ENCODE measurements at regions not wholly inside any gene's neighbourhood (a gene's known extent, or its start where the extent isn't known, plus 50 kb on each side); places are given as distances from the start of the nearest gene placed in this dataset.
"Not testable (repeated sequence)": the region's sequence is repeated elsewhere in the genome, so short reads cannot be mapped to it uniquely, and the experiment has no call there.

DNA sequence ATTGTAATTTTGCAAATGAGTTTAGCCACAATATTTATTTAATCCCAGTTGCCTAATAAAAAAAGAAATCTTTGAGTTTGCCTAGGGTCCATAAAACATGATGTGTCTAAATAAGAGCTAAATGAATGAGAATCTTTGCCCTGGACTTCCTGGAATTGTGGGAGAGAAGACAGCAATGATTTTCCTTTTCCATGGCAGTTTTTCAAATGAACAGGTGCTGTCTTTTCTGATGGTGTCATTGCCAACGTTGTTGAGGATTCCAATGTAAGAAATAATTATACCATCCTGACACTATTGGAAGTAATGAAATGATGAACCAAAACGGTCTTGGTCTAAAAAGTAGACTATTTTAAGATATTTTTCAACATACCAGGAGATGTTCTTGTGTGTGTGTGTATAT lies 984.7 kb upstream of the CELF2 start:
- no peak for DNase-seq

DNA sequence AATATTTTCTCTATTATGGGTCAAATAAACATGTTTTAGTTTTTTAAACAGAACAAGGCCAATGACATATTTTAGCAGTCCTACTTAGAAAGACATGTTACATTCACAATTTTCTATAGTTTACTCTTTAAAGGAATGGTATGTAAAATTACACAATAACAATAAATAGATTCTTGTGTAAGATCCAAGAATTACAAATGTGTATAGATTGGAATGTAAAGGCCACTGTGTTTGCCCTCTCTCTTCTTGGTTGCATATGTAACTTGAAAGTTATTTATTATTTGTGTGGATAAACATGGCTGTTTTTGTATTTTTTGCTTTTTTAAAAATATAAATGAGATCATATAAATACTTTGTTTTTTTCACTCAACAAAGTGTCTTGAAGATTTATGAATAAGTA lies 979.3 kb upstream of the CELF2 start:
- DNase-seq: no peak

DNA sequence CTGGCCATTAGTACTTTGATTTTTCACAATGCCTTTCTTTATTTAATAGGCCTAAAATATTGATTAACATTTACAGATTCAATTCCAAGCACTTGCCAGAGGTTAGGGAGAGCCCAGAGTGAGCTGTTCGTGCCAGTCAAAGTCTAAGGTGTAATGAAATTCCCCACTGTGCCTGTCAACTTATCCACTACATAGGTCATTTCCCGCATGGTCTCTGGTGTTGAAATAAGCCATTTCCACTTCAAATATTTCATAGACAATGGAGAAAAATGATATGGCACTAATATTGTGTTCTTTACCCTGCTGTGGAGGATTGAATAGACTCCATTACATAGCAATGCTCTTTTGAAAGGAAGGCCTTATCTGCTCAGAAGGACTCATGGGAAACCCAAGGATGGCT lies 978.1 kb upstream of the CELF2 start:
- DNase-seq: no peak

DNA sequence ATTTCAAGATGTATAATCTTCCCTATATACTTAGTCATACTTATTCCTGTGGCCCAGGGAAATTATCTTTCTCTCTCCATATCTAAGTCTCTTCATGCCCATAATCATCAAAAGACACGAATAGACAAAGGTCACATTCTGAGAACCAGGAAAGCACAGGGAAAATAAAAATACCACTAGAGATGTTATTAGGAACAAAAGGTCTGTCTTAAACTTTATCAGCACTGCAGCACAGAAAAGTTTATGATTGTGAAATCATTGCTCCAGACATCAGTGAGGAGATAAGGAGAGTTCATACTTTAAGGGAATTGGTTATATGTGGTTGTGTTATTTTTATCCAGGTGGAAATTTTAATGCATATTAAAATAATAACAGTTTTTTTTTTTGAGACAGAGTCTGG lies 974.6 kb upstream of the CELF2 start:
- DNase-seq: no peak

DNA sequence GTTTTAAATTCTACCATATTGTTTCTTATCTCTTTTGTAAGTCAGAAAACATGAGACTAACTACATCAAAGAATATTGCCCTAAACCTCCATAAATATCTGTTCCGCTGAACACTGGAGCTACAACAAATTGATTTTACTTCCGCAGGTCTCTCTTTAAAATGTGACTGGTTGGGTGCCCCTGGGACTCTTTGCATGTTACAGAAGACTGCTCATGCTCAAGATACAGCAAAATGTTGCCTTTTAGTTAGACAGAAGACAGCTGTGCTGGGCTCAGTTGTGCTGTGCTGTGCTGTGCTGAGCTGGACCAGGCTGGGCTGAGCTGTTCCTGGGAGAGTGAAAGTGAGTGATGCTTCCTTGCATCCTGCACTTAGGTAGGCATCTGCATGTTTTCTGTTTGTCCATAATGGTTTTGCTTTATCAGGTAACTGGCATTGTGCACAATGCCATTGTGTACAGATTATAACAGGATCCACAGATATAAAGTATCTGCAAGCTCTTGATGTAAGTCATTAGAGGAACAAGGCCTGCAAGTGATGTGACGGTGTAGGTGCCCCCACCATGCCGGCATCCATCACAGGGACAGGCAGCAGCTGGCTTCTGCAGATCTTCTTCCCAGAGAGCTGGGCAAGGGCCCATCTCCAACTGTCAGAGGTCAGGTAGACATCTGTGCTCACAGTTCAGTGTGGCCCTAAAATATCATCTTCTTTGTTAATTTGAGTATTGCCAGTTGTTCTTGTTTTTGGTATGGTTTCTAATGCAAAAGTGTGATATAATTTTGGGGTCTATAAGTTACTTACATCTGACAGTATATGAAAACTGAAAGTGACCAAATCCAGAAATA lies 972.5 kb upstream of the CELF2 start:
- DNase-seq: no peak

DNA sequence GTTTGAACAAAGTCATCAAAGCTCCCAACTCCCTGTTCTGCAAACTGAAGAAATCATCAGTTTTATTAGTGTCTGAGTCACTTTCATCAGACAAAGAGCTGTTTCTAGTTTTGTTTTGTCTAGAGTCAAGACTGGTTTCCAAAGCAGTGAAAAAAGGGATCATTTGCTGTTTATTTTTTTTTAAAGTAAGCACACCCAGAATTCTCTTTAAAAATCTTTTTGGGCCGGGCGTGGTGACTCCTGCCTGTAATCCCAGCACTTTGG lies 972.0 kb upstream of the CELF2 start:
- DNase-seq: no peak

DNA sequence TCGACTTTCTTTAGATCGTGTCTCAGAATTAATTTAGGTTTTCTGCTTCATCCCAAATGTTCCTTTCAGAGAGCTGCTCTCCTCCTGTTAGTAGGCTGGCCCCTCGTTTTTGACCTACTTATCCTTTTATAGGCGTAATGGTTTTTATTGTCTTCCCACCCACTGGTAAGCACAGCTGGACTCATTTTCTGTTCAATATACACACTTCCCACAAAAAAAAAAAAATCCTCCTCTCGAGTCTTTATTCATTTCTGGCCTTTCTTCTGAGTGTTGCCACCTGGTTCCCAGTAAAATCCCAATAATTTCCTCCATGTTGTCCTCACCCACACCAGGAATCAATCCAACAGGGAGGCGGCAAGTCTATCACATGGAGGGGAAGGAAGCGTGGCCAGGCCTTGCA lies 970.2 kb upstream of the CELF2 start:
- DNase-seq: no peak

DNA sequence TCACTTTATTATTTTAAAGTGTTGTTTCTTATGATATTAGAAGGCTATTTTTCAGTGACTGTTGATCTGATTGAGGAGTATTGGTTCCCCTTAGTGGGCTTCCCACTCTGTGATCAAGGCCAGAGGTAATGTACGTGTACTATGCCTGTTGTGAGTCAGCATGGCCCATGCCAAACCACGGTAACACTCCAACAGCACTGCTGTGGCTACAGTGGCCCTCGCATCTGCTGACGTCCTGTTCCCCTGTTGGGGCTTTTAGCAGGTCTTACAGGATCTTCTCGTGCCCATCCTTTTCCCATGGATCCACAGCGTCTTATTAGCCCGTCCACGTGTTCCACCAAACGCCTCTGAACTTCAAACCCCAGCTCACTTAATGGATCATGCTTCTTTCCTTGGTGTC lies 964.6 kb upstream of the CELF2 start:
- no peak for DNase-seq

DNA sequence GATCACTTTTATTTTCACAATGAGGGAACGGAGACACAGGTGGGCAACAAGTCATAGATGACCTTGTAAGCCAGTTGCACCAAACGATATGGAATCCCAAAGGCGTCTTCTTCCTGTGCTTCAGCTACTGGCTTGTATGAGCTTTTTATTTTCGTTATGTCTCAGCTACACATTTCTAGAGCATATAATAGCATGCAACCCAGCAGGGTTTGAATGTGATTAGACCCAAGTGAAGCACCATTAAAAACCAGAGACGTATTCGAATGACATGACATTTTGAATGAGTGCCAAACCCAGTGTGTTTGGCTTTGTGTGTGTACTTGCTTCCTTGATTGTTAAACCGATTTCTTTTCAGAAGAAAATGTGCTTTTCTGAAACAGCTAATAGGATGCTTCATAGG lies 963.2 kb upstream of the CELF2 start:
- no peak for DNase-seq

DNA sequence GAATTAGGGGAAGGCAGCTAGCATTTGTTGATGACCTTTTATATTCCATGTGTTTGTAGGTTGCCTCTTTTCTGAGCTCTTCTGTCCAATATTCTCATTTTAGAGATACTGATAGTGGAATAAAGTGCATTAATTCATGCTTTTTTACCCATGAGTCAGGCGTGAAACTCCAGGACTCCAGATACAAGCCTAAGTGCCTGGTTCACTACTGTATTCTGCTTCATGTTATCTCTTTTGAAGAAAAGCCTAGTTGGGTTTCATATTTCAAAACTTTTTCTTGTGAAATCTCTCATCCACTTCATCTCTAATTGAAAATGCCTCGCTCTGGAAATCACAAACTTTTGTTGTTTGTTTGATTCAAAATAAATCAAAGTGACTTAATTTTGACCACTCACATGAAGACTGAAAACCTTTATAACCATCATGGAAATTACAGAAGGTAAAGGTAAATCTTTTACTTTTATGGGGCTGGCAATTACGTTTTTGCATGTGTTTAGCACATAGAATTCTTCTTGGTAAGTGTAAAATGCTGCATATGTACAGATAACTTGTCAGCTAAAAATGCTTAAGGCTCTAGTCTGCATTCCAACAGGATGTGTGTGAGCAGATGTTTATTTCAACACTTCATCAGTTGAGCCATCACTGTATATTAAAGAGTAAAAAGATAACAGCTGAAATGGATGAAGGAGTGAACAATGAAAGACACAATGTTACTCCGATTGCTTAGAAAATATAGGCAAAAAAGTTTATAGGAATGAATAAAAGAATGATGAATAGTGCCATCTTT lies 961.8 kb upstream of the CELF2 start:
- no peak for DNase-seq

DNA sequence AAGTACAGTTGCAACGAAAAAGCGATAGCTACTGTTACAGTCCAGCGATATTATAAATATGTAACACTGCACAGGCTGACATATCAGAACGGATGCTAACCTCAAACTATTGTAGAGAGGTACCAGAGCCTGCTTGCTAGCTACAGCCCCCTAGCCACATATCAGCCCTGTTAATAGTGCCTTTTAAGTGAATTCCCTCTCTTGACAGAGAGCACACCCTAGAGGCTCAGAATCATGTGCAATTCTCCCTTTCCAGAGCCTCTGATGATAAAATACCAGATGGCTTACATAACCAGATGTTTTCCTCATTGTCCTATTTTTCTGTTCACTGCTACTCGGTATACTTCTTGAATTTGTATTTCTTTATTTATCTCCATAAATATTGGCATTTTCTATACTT lies 960.7 kb upstream of the CELF2 start:
- DNase-seq: no peak

DNA sequence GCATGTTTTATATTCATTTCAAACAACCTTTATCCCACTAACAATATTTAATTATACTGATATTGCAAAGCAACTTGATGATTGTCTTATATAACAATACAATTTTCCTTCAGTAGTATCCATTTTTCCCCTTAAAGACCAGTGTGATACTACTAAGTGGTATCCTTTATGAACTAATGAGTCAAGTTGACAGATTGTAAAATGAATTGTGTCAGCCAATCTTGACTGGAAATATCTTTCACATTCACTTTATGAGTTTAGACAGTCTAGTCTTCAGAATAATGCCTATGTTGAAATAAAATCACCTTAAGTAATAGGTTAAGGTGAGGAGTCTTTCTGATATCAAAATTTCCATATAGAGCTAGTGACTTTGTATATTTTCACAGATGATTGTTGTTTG lies 950.0 kb upstream of the CELF2 start:
- no peak for DNase-seq

DNA sequence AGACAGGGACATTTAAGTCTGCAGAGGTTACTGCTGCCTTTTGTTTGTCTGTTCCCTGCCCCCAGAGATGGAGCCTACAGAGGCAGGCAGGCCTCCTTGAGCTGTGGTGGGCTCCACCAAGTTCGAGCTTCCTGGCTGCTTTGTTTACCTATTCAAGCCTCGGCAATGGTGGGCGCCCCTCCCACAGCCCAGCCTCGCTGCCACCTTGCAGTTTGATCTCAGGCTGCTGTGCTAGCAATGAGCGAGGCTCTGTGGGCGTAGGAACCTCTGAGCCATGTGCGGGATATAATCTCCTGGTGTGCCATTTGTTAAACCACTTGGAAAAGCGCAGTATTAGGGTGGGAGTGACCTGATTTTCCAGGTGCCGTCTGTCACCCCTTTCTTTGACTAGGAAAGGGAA lies 942.8 kb upstream of the CELF2 start:
- not testable (repeated sequence) for DNase-seq

DNA sequence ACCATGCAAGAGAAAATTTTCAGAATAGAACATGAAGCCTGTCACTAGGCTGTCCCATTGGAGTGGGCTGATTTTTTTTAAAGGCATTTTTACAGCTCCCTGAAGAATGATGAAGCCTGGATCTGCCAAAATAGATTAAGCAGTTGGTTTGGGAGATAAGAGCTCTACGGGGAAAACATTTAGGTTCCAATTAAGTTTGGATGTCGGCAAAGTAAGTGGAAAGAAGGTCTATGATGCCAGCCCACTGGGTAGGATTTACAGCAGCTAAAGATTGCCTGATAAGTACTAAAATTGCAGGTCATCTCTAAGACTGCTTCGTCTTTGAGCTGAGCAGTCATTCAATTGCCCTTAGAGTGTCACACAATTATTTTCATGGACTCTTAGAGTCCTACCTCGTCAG lies 939.2 kb upstream of the CELF2 start:
- DNase-seq: no peak

DNA sequence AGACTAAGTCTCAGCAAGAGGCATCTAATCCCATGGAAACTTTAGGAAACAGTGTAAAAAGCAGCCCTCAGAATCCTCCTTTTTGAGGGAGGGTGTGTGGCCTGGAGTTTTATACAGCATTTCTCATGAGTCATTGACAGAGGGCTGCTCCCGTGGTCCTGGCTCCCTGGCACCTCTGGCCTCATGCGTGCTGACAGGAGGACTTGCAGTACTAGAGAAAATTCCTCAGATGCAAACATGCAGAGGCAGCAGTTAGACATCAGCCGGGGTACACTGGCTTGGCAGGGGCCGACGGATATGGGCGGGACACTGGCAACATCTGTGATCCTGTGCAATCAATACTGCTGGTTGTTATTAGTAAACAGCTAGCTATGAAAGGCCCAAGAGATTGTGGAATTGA lies 925.1 kb upstream of the CELF2 start:
- peak; percentile 41 for DNase-seq

DNA sequence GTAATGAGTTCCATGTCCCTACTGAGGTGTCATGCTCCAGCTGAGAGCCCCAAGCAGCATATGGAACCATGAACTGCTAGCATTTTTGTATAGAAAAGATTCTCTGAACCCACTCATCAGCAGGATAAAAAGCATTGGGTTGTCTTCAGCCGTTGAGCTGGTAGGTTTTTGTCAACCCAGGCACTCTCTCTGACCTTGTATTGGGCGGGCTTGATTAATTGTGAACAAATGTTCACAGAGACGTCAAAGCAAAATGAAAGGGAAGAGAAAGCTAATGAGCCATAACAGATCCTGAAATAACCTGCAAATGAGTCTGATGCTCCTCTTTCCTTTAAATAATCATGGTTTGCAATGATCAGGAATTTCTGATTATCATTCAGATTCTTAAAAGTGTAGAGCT lies 924.7 kb upstream of the CELF2 start:
- DNase-seq: no peak

DNA sequence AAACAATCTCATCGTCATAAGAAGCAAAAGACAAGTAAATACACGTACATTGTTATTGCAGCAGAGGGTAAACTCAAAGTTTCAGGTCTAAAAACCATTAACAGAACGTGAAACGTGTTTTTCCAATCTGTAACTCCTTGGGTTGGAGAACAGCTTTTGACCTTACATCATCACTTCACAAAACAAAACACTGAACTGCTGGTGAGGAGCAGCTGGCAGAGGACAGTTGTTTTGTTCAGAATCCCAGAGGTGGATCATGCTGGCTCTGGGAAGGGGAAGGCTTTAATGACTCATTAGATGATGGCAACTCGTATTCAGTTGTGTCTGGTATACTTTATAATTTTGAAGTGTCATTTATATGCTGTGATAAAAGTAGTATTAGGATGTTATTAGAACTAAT lies 923.0 kb upstream of the CELF2 start:
- DNase-seq: no peak

DNA sequence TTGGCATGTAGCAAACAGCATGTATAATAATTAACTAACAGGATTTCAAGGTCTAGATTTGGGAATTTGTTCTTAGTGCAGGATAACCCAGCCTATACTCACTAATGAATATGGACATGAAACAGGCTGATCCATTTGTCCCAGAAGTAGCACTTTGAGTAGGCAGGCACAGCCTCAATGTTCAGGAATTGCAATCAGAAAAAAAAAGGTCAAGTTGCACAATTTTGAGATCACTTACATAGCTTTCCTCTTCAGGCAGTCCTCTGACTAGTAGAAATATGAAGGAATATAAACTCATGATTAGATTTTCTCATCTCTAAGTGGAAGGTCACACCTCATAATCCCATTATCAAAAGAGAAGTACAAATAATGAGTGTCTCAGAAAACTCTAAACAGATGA lies 921.4 kb upstream of the CELF2 start:
- DNase-seq: no peak

DNA sequence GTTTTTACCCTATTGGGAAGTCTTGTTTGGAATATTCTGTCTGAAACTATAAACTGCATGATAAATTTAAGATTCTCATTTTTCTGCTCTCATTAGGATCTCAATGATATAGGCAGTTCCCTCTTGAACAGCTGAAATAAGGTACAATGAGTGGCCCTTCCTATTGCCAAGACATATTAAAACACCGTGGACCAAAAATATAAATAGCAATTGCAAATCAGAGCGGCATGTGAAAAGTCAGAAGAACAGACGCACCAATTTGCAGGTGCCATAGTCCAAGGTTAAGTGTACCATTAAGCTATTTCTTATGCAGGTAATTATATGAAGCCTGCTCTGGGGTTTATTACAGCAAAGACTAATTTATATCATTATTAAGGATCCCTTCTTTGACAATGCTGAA lies 920.8 kb upstream of the CELF2 start:
- DNase-seq: no peak

DNA sequence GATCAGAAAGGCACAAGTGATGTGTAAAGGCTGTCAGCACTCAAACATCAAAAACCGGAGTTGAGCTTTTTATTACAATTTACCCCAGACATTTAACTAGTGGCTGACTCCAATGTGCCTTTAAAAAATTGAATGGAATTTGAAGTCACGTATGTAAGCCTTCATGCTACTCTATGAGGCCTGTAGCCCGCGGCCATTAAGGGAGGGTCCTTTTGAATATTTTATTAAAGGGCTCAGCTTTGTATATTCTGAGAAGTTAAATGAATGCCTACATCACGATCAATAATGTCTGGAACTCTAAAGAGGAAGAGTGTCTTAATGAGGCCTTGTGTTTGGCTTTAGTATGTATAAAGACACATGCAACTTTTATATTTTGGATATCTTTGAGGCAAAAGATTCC lies 916.6 kb upstream of the CELF2 start:
- DNase-seq: no peak

DNA sequence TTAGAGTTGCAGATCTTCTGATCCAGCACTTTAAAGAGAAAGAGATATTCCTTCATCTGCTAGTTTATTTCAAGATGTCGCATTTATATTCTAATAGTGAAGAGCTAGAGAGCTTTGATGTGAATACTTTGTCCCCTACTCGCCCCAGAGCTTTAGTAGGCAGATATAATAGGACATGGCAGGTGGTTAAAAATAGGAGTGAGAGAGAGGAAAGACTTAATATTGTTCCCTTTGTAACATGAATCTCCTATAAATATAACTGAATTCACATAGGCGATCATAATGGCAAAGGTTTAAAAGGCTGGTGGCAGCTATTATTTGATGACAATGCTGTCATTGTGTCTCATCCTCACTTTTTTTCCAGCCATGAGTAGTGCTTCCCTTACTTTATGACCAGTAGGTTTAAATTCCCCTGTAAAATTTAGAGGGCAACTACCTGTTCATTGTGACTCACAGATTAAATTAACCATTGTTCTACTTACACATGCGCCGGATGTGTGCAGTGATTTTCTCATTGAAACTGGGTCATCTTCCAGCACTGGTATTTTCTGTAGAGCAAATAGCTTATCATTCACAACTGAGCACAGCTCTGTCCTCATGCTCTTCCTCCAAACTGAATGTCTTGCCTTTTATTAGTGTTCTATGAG lies 906.7 kb upstream of the CELF2 start:
- DNase-seq: no peak

DNA sequence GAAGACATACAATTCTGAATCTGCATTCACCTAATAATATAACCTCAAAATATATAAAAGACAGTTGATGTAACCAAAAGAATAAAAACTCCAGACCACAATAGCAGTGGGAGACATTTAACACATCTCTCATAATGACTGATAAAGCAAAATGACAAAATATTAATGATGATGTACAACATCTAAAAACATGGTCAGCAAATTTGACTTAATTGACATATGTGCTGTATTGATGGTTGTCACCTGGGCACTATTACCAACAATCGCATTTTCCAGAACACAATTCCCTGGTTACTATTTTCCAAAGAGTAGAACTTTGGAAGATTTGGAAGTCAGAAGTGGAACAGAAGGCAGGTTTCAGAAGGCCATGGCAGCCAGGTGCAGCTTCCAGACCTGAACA lies 899.5 kb upstream of the CELF2 start:
- no peak for DNase-seq

DNA sequence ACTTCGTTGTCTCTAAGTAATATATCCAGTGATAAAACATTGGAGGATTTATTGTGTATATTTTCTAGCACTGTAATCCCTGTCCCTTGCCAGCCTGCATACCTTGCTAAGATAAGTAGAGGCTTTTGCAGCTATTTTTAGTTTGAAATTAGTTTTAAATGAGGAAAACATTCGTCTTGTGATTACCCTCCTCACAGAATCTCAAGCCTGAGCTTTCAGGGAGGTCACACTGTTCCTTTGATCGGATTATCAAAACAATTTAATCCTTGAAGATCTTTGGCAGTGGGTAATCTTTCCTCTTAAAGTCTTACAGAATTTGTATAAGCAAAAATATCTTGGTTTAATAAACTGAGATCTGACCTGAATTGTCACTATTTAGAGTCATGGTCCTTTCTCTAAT lies 897.0 kb upstream of the CELF2 start:
- DNase-seq: no peak

DNA sequence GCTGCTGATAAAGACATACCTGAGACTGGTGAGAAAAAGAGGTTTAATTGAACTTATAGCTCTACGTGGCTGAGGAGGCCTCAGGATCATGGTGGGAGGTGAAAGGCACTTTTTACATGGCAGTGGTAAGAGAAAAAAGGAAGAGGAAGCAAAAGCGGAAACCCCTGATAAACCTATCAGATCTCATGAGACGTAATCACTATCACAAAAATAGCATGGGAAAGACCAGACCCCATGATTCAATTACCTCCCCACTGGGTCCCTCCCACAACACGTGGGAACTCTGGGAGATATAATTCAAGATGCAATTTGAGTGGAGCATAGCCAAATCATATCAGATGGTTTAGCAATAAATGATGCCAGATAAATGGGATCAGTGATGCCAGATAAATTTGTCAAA lies 892.0 kb upstream of the CELF2 start:
- DNase-seq: no peak
